Colon (tissue), 2 donors: ENCODE measurements at regions not wholly inside any gene's neighbourhood (a gene's known extent, or its start where the extent isn't known, plus 50 kb on each side); places are given as distances from the start of the nearest gene placed in this dataset.

Source experiments
- FAIRE-seq: peaks from 2 replicates; lab custom pipeline; 2012; peaks lifted over from hg19 to GRCh38; lab: Jason Lieb, UNC
- donor health status: control.
- donor health status: control.

DNA sequence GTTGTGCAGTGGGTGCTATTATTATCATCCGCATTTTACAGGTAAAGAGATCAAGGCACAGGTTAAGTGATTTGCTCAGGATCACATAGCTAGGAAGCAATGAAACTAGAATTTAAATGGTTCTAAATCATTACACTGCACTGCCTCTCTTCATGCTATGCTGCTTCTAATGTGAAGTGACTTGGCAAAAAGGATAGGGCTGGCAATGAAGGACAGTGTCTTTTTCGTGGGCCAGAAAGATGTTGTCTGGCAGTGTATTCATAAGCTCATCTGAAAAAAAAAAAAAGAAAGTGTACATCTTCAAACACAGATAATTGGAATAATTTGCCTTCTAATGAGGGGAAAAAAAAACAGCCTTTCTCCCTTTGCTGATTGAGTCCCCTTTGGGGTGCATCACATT lies 132.2 kb upstream of the FUNDC1 start:
- no peak for FAIRE-seq

DNA sequence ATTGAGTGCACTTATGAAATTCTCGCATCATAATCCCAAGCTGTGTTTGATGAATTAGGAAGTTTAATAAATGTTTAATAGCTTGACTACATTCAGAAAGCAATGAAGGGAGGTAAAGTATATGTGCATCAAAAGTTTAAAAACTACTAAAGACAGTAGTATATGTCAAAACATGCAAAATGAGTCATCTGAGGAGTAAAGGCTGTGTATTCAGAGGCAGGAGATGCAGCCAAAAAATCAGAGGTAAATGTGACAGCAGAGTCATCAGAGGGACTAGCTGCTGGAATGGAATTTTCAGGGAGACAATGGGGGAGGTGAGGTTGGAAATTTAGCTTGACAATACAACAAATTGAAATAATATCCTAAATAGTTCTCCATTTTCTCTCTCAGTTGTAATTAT lies 127.0 kb upstream of the FUNDC1 start:
- no peak for FAIRE-seq

DNA sequence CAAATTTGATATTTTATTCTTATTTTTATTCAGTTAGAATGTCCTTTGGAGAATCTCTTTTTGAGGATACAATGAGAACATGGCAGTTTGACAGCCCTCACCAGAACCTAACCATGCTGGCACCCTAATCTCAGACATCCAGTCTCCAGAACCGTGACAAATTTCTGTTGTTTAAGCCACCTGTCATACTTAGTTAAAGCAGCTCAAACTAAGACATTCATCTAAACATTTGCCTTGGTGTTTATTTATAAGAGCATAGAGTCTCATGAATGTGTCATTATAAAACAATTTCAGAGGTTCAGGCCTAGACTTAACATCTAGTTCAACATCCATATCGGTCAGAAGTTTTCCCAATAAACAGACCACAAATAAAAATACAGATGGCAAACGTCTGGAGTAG lies 125.1 kb upstream of the FUNDC1 start:
- no peak for FAIRE-seq

DNA sequence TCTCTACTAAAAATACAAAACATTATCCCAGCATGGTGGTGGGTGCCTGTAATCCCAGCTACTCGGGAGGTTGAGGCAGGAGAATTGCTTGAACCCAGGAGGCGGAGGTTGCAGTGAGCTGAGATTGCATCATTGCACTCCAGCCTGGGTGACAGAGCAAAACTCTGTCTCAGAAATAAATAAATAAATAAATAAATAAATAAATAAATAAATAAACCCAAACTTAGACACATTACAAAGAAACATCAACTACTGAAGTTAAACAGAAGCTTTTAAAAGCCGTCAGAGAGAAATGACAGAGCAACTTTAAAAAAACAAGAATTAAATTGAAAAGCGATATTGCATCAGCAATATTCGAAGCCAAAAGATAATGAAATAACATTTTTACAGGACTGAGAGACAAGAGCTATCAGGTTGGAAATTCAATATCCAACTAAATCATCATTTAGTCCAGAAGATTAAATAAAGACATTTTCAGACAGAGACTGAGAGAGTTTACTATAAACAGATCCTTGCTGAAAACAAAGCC lies 115.1 kb upstream of the FUNDC1 start:
- FAIRE-seq: peak; percentile 18

DNA sequence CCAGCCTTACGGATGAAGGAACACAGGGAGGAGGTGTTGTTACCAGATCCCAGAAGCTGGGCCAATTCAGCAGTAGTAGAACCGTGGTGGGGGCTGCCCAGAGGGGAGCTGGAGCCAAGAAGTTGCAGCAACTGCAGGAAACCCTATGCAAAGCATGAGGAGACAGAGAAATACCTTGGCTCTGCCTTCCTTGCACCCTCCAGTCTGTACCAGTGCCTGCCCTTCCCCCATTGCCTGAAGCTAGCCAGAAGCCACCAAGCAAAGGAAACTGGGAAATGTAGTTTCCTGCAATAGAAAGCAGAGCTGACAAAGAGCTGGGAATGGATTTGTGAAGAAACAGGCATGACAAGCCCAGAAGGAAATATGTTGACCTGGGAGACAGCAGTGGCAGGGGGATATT lies 108.7 kb upstream of the FUNDC1 start:
- no peak for FAIRE-seq

DNA sequence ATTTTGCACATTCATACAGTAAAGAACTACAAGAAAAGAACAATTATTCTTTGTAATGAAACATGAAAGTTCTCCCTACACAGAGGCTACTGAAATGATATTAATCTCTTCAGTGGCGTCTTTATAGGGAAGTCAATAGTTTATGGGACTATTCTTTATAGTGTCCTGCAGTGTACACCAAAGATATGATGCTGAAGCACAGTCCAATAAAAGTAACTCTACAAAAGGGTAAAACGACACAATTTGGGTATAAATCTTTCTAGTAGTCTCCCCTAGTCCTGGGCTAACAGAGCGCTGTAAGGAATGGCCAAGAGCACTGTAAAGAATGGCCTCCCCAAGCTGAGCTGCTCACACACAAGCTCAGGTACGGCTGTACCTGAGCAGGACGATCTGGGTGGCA lies 101.1 kb upstream of the FUNDC1 start:
- no peak for FAIRE-seq

DNA sequence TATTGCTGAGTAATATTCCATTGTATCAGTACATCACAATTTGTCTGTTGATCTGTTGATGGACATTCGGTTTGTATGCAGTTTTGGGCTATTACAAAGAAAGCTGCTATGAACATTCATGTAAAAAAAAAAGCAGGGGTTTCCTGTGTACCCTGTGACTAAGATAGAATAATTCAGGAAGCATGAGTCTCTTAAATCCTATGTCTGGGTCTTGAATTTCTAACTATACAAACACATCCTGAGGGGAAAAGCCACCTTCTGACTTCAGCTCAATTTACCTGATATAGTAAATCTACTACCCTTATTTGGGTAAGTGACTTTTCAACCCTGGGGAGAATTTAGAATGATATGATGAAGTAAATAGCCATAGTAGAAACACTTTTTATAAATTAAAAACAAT lies 94.6 kb upstream of the FUNDC1 start:
- FAIRE-seq: no peak

DNA sequence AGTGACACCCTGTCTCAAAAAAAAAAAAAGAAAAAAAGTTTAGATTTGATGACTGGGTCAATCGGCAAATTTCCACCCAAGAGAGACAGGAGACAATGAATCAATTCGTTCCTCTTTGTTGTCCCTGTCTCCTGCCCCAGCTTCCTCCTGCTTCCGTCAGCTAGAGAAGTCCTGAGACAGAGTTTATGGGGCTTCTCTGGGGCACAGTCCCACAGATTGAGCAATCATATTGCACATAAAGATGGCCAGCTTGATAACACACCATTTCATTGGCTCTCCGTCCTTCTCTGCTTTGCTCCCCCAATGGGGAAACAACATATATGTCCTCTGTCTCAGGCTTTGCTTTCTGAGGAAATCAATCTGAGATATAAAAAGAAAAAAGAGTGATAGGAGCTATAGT lies 78.4 kb upstream of the FUNDC1 start:
- FAIRE-seq: no peak

DNA sequence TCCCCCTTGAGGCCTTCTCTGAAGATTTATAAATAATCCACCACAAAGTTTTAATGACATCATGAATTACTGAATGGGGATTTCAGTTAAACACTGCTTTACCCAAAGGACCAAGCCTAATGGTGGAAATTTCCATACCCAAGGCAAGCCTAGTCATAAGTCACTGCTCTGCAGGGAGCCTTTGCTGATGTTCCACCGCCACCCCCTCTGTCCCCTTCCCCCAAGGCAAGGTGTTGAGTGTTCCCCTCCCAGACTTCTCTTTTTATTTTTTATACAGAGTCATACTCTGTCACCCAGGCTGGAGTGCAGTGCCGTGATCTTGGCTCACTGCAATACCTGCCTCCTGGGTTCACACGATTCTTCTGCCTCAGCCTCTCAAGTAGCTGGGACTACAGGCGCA lies 76.4 kb upstream of the FUNDC1 start:
- FAIRE-seq: no peak

DNA sequence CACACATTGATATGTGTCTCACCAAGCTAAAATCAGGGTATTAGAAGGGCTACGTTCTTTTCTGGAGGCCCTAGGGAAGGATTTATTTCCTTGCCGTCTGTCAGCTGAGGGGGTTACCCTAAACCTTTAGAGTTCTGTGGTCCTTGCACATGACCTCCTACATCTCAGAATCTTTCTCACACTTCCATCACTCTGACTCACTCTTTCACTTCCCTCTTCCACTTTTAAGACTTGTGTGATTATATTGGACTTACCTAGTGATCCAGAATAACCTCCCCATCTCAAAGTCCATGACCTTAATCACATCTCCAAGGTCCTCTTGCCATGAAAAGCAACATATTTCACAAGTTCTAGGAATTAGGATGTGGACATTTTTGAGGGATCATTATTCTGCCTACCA lies 53.6 kb upstream of the FUNDC1 start:
- FAIRE-seq: no peak
